Sigmoid colon (tissue), 3 donors: ENCODE measurements at regions not wholly inside any gene's neighbourhood (a gene's known extent, or its start where the extent isn't known, plus 50 kb on each side); places are given as distances from the start of the nearest gene placed in this dataset.

Source experiments
- CTCF ChIP-seq, 4 experiments: fragments of 450-650 bp in 3 of 4; fragments of 200-600 bp in 1 of 4; IDR thresholded peaks; one replicate each; pipeline ENCODE4 v1.5.1; 2016 to 2019; ENCODE audit warnings: antibody characterized with exemption in 4 of 4, mild to moderate bottlenecking in 3 of 4, moderate library complexity in 2 of 4
- POLR2A ChIP-seq, 2 donors: fragments of 450-650 bp; IDR thresholded peaks; one replicate each; pipeline ENCODE4 v1.6.1; 2016; ENCODE audit warnings: antibody characterized with exemption in 2 of 2, mild to moderate bottlenecking in 2 of 2, moderate library complexity in 2 of 2

GRCh38 chr21:28311411-28312190 is 681.1 kb downstream of the LTN1 start:
- TF ChIP-seq CTCF (IDR thresholded peaks at IDR 0.05) (no peak), POLR2A (IDR thresholded peaks at IDR 0.05) (no peak)
